Breast epithelium (tissue), 4 donors: ENCODE measurements at regions not wholly inside any gene's neighbourhood (a gene's known extent, or its start where the extent isn't known, plus 50 kb on each side); places are given as distances from the start of the nearest gene placed in this dataset.

Experiments used
- DNase-seq, 2 donors: peaks; one replicate each; pipeline ENCODE4 v3.0.0-alpha.2; 2019; ENCODE audit warnings: low spot score in 2 of 2
- H3K27ac ChIP-seq, 2 donors: fragments of 200-600 bp; sonication (generic) in 1 of 2; one replicate each; pipeline ENCODE4 v1.5.1; 2016 to 2019; ENCODE audit warnings: mild to moderate bottlenecking in 1 of 2
- H3K27me3 ChIP-seq, 2 donors: fragments of 200-600 bp; sonication (generic) in 1 of 2; one replicate each; pipeline versions ENCODE4 v1.5.1 to v1.6.0; 2017 to 2019; ENCODE audit warnings: control low read depth in 1 of 2, mild to moderate bottlenecking in 1 of 2
- H3K36me3 ChIP-seq: fragments of 200-600 bp; one replicate; pipeline ENCODE4 v1.5.1; 2019
- H3K4me1 ChIP-seq, 2 donors: fragments of 200-600 bp; sonication (generic); one replicate each; pipeline ENCODE4 v1.5.1; 2016 to 2019; ENCODE audit warnings: control low read depth in 1 of 2
- H3K4me3 ChIP-seq, 3 donors: fragments of 200-600 bp; sonication (generic); 1 replicate in 2 of 3; 2 replicates in 1 of 3; pipeline ENCODE4 v1.5.1; 2016 to 2019; ENCODE audit warnings: mild to moderate bottlenecking in 3 of 3, moderate library complexity in 2 of 3
- H3K9me3 ChIP-seq, 2 donors: fragments of 200-600 bp; sonication (generic) in 1 of 2; one replicate each; pipeline ENCODE4 v1.5.1; 2016 to 2019; ENCODE audit warnings: control low read depth in 1 of 2
- POLR2A ChIP-seq: fragments of 450-650 bp; IDR thresholded peaks from one replicate; pipeline ENCODE4 v1.6.1; 2016; ENCODE audit warnings: antibody characterized with exemption, mild to moderate bottlenecking, moderate library complexity
- POLR2AphosphoS5 ChIP-seq, 3 donors: sonication (generic); formaldehyde crosslinking; IDR thresholded peaks; one replicate each; pipeline ENCODE4 v1.6.1; 2017; ENCODE audit warnings: antibody characterized with exemption in 3 of 3
- intact Hi-C: fragments of 100-400 bp; cut with DNase I; formaldehyde crosslinking; loops from one replicate; pipeline ENCODE4 v1.15.1; 2023; ENCODE audit warnings: low total_unique reads
- TF ChIP-seq, protein P1 (sequence below), 3 donors: fragments of 450-650 bp; IDR thresholded peaks; one replicate each; pipeline ENCODE4 v1.5.1; 2016 to 2017; ENCODE audit warnings: antibody characterized with exemption in 3 of 3, mild to moderate bottlenecking in 3 of 3, moderate library complexity in 3 of 3

GRCh38 chr11:71188886-71189767 is 63.2 kb downstream of the SHANK2 start:
- Histone ChIP-seq H3K36me3 (no peaks in the 10 kb centered on the region), H3K4me3 (no peak overlapping the region), H3K9me3 (no peaks in the 10 kb centered on the region), H3K4me1 (no peaks in the 10 kb centered on the region), H3K27ac (no peak overlapping the region), H3K27me3 (no peaks in the 10 kb centered on the region)
- peak in 1 of 2 donors; percentile 25 for DNase-seq
- intact Hi-C loops, result no loop called here
- TF ChIP-seq POLR2A (no peak), POLR2AphosphoS5 (IDR thresholded peaks at IDR 0.05) (no peak)
- TF ChIP-seq, protein P1, sequence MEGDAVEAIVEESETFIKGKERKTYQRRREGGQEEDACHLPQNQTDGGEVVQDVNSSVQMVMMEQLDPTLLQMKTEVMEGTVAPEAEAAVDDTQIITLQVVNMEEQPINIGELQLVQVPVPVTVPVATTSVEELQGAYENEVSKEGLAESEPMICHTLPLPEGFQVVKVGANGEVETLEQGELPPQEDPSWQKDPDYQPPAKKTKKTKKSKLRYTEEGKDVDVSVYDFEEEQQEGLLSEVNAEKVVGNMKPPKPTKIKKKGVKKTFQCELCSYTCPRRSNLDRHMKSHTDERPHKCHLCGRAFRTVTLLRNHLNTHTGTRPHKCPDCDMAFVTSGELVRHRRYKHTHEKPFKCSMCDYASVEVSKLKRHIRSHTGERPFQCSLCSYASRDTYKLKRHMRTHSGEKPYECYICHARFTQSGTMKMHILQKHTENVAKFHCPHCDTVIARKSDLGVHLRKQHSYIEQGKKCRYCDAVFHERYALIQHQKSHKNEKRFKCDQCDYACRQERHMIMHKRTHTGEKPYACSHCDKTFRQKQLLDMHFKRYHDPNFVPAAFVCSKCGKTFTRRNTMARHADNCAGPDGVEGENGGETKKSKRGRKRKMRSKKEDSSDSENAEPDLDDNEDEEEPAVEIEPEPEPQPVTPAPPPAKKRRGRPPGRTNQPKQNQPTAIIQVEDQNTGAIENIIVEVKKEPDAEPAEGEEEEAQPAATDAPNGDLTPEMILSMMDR (IDR thresholded peaks at IDR 0.05), result no peak

- Histone ChIP-seq H3K27ac (no peak overlapping the region), H3K4me3 (no peak overlapping the region), H3K4me1 (no peaks in the 10 kb centered on the region), H3K27me3 (no peaks in the 10 kb centered on the region), H3K36me3 (no peaks in the 10 kb centered on the region), H3K9me3 (no peaks in the 10 kb centered on the region)
- intact Hi-C loops, result no loop called here
- DNase-seq, result peak in 1 of 2 donors; percentile 34
- TF ChIP-seq POLR2A, result no peak
- no peak for TF ChIP-seq POLR2AphosphoS5 (IDR thresholded peaks at IDR 0.05)
- TF ChIP-seq, protein P1 (IDR thresholded peaks at IDR 0.05), result no peak
Measured at GRCh38 chr11:71188073-71188472, 64.3 kb downstream of the SHANK2 start.

- no peaks in the 10 kb centered on the region for H3K4me1 ChIP-seq
- no peak overlapping the region for H3K27ac ChIP-seq
- DNase-seq, result peak in 1 of 2 donors; percentile 5
- intact Hi-C loops, result no loop called here
- H3K4me3 ChIP-seq, result no peak overlapping the region
- H3K9me3 ChIP-seq, result no peaks in the 10 kb centered on the region
- no peak for TF ChIP-seq POLR2A
- TF ChIP-seq, protein P1 (IDR thresholded peaks at IDR 0.05), result no peak
- TF ChIP-seq POLR2AphosphoS5 (IDR thresholded peaks at IDR 0.05), result no peak
- H3K36me3 ChIP-seq, result no peaks in the 10 kb centered on the region
- H3K27me3 ChIP-seq, result no peaks in the 10 kb centered on the region
Measured at GRCh38 chr11:71186806-71187205, 65.6 kb downstream of the SHANK2 start.

DNA sequence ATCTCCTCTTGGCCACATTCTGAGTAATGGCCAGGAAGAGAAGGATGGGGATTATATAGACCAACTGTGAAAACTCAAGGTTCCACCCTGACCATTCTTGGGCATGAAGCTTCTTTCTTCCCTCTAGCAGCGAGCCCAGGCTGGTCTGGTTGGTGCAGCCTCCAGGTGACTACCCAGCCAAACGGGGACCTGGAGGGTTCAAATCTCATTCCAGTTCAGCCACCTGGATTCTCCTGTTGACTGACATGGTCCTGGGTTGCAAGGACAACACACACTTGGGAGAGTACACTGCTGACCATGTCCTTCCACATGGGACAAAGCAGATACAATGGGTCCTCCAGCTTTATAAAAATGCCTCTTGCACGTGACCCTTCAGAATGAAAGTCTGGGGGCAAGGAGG is 67.0 kb downstream of the SHANK2 start:
- Histone ChIP-seq H3K9me3 (no peaks in the 10 kb centered on the region), H3K4me3 (no peak overlapping the region), H3K27me3 (no peaks in the 10 kb centered on the region), H3K27ac (no peak overlapping the region), H3K36me3 (no peaks in the 10 kb centered on the region), H3K4me1 (no peaks in the 10 kb centered on the region)
- intact Hi-C loops, result no loop called here
- TF ChIP-seq POLR2A, result no peak
- TF ChIP-seq, protein P1 (IDR thresholded peaks at IDR 0.05), result no peak
- peak in 1 of 2 donors; percentile 28 for DNase-seq

GRCh38 chr11:71184421-71185210 is 67.8 kb downstream of the SHANK2 start:
- TF ChIP-seq, protein P1 (IDR thresholded peaks at IDR 0.05), result no peak
- TF ChIP-seq POLR2AphosphoS5 (IDR thresholded peaks at IDR 0.05), result no peak
- no peak for TF ChIP-seq POLR2A
- Histone ChIP-seq H3K27me3 (no peaks in the 10 kb centered on the region), H3K9me3 (no peaks in the 10 kb centered on the region), H3K36me3 (no peaks in the 10 kb centered on the region), H3K4me1 (no peaks in the 10 kb centered on the region), H3K4me3 (no peak overlapping the region), H3K27ac (no peak overlapping the region)
- peak in 1 of 2 donors; percentile 28 for DNase-seq
- intact Hi-C loops, result no loop called here
